GM23248 (cell line): ENCODE measurements at regions not wholly inside any gene's neighbourhood (a gene's known extent, or its start where the extent isn't known, plus 50 kb on each side); places are given as distances from the start of the nearest gene placed in this dataset.

Experiments
- EZH2 ChIP-seq: fragments of 200-600 bp; sonication (generic); IDR thresholded peaks from 2 replicates; pipeline ENCODE4 v1.6.1; 2018; ENCODE audit warnings: antibody characterized with exemption, mild to moderate bottlenecking; ENCODE audit not compliant: insufficient read depth, poor library complexity, severe bottlenecking
- EZH2phosphoT487 ChIP-seq: fragments of 200-600 bp; sonication (generic); IDR thresholded peaks from 2 replicates; pipeline ENCODE4 v1.6.1; 2018; ENCODE audit warnings: antibody characterized with exemption, moderate library complexity, mild to moderate bottlenecking, low read depth; ENCODE audit not compliant: insufficient read depth

- TF ChIP-seq EZH2 (no peak), EZH2phosphoT487 (no peak)
Observed at GRCh38 chr2:56123538-56123937, 60.3 kb upstream of the CCDC85A start.
